NCI-H2227 treated with DMSO at 0.1 percent for 48 hours (cell line): ENCODE measurements at regions not wholly inside any gene's neighbourhood (a gene's known extent, or its start where the extent isn't known, plus 50 kb on each side); places are given as distances from the start of the nearest gene placed in this dataset.
"Not testable (repeated sequence)": the region's sequence is repeated elsewhere in the genome, so short reads cannot be mapped to it uniquely, and the experiment has no call there.

Source experiments
- DNase-seq: peaks from one replicate; lab custom pipeline; 2025; lab: John Stamatoyannopoulos, UW

GRCh38 chr10:42187501-42188195, 450.7 kb downstream of the ZNF33B start:
- DNase-seq, result not testable (repeated sequence)

GRCh38 chr10:42177793-42178689, 460.3 kb downstream of the ZNF33B start:
- DNase-seq, result not testable (repeated sequence)

- DNase-seq, result no peak
Measured at GRCh38 chr10:42177077-42177792, 461.1 kb downstream of the ZNF33B start.

- no peak for DNase-seq
Measured at GRCh38 chr10:42150428-42151061, 487.8 kb downstream of the ZNF33B start.

- DNase-seq, result no peak
Measured at GRCh38 chr10:42149722-42150427, 488.5 kb downstream of the ZNF33B start.

GRCh38 chr10:42149027-42149700, 489.2 kb downstream of the ZNF33B start:
- DNase-seq, result no peak

GRCh38 chr10:42146165-42146564, 492.2 kb downstream of the ZNF33B start:
- not testable (repeated sequence) for DNase-seq

GRCh38 chr10:42138023-42138422, 500.3 kb downstream of the ZNF33B start:
- not testable (repeated sequence) for DNase-seq

GRCh38 chr10:42113158-42113450, 525.3 kb downstream of the ZNF33B start:
- DNase-seq, result no peak

GRCh38 chr10:42112331-42113157, 525.8 kb downstream of the ZNF33B start:
- DNase-seq, result no peak

- no peak for DNase-seq
Measured at GRCh38 chr10:42111661-42112330, 526.6 kb downstream of the ZNF33B start.

GRCh38 chr10:42111076-42111475, 527.3 kb downstream of the ZNF33B start:
- DNase-seq, result no peak
